SK-N-SH (cell line): ENCODE measurements at regions not wholly inside any gene's neighbourhood (a gene's known extent, or its start where the extent isn't known, plus 50 kb on each side); places are given as distances from the start of the nearest gene placed in this dataset.

Source experiments
- CTCF ChIA-PET: fragments of 300-600, 350-600 bp; formaldehyde crosslinking; extraction: SDS; loops from one replicate; lab custom pipeline; 2021; lab: Yijun Ruan, JAX
- POLR2A ChIA-PET: fragments of 350-600 bp; sonication (Branson Sonifier 250); formaldehyde crosslinking; extraction: SDS; loops from one replicate; lab custom pipeline; 2020; ENCODE audit warnings: antibody characterized with exemption, inconsistent platforms; lab: Yijun Ruan, JAX
- DNase-seq: peaks from one replicate; pipeline ENCODE4 v3.0.0; 2012
- H2AFZ ChIP-seq: fragments of 200-600 bp; sonication (generic); 2 replicates; pipeline ENCODE4 v1.8.1; 2016; ENCODE audit warnings: antibody characterized with exemption, mild to moderate bottlenecking, low read depth
- H3F3A ChIP-seq: fragments of 200-600 bp; sonication (generic); replicated peaks from 2 replicates; pipeline ENCODE3; 2016; ENCODE audit warnings: antibody characterized with exemption, mild to moderate bottlenecking; ENCODE audit not compliant: insufficient read depth
- H3K27ac ChIP-seq, 2 experiments: fragments of 200-500 bp in 1 of 2; fragments of 200-600 bp in 1 of 2; sonication (Bioruptor generic) in 1 of 2; sonication (generic), shearing (Covaris generic) in 1 of 2; 2 replicates each; pipeline versions ENCODE4 v1.5.1 to v1.6.1; 2014 to 2016; ENCODE audit warnings: low read depth in 2 of 2, inconsistent platforms in 1 of 2, low read length in 1 of 2, mild to moderate bottlenecking in 1 of 2, mixed read lengths in 1 of 2
- H3K27me3 ChIP-seq: fragments of 200-600 bp; sonication (generic), shearing (Covaris generic); 2 replicates; pipeline ENCODE4 v1.6.1; 2016; ENCODE audit warnings: mixed run types; ENCODE audit not compliant: insufficient read depth
- H3K36me3 ChIP-seq, 2 experiments: fragments of 200-500 bp in 1 of 2; fragments of 200-600 bp in 1 of 2; sonication (Bioruptor generic) in 1 of 2; sonication (generic) in 1 of 2; replicated peaks in 1 of 2; 2 replicates each; pipeline versions ENCODE3 to v1.5.1; 2014 to 2016; ENCODE audit warnings: low read length in 1 of 2, mild to moderate bottlenecking in 1 of 2; ENCODE audit not compliant: insufficient read depth in 2 of 2, control insufficient read depth in 1 of 2
- H3K4me1 ChIP-seq, 2 experiments: fragments of 200-500 bp in 1 of 2; fragments of 200-600 bp in 1 of 2; sonication (Bioruptor generic) in 1 of 2; sonication (generic), shearing (Covaris generic) in 1 of 2; 2 replicates each; pipeline versions ENCODE4 v1.5.1 to v1.6.1; 2014 to 2016; ENCODE audit warnings: low read depth in 1 of 2, low read length in 1 of 2, mixed run types in 1 of 2; ENCODE audit not compliant: insufficient read depth in 2 of 2, control insufficient read depth in 1 of 2
- H3K4me2 ChIP-seq: fragments of 200-600 bp; sonication (generic), shearing (Covaris generic); 2 replicates; pipeline ENCODE4 v1.6.1; 2017; ENCODE audit warnings: mixed run types
- H3K4me3 ChIP-seq, 2 experiments: fragments of 200-500 bp in 1 of 2; fragments of 200-600 bp in 1 of 2; sonication (Bioruptor generic) in 1 of 2; sonication (generic), shearing (Covaris generic) in 1 of 2; 2 replicates each; pipeline versions ENCODE4 v1.5.1 to v1.8.1; 2014 to 2016; ENCODE audit warnings: low read depth in 2 of 2, inconsistent platforms in 1 of 2, low read length in 1 of 2, mild to moderate bottlenecking in 1 of 2, mixed read lengths in 1 of 2, moderate library complexity in 1 of 2
- H3K79me2 ChIP-seq: fragments of 200-600 bp; sonication (generic); 2 replicates; pipeline ENCODE4 v1.8.1; 2017; ENCODE audit warnings: mild to moderate bottlenecking; ENCODE audit not compliant: insufficient read depth
- H3K9ac ChIP-seq: fragments of 200-600 bp; sonication (generic); 2 replicates; pipeline ENCODE4 v1.6.1; 2017; ENCODE audit warnings: mixed run types
- H3K9me2 ChIP-seq: fragments of 200-600 bp; sonication (generic); 2 replicates; pipeline ENCODE4 v1.6.1; 2017; ENCODE audit warnings: mixed run types
- H3K9me3 ChIP-seq: fragments of 200-600 bp; sonication (generic); 2 replicates; pipeline ENCODE4 v1.6.1; 2017; ENCODE audit warnings: mixed run types, mild to moderate bottlenecking, moderate library complexity
- H4K20me1 ChIP-seq: fragments of 200-600 bp; sonication (generic); 2 replicates; pipeline ENCODE4 v1.6.1; 2017; ENCODE audit warnings: mild to moderate bottlenecking, mixed run types; ENCODE audit not compliant: insufficient read depth
- CTCF ChIP-seq: fragments of 200-600 bp; sonication (generic); IDR thresholded peaks from 2 replicates; pipeline ENCODE4 v1.6.1; 2017; ENCODE audit warnings: antibody characterized with exemption, mild to moderate bottlenecking, moderate library complexity
- EZH2phosphoT487 ChIP-seq: fragments of 200-600 bp; sonication (generic); IDR thresholded peaks from 2 replicates; pipeline ENCODE4 v1.6.1; 2017; ENCODE audit warnings: low read depth, mixed run types, mild to moderate bottlenecking, antibody characterized with exemption, moderate library complexity, borderline replicate concordance
- FOSL2 ChIP-seq: IDR thresholded peaks from 2 replicates; pipeline ENCODE4 v1.4.0; 2012; ENCODE audit warnings: low read depth, mild to moderate bottlenecking, moderate library complexity, borderline replicate concordance
- FOXJ3 ChIP-seq: sonication (generic); formaldehyde crosslinking; IDR thresholded peaks from 2 replicates; pipeline ENCODE4 v1.5.1; 2020; ENCODE audit warnings: mild to moderate bottlenecking, missing genetic modification reagents
- GABPA ChIP-seq: IDR thresholded peaks from 2 replicates; pipeline ENCODE4 v1.4.0; 2012; ENCODE audit warnings: low read depth, mild to moderate bottlenecking
- JUND ChIP-seq: IDR thresholded peaks from 2 replicates; pipeline ENCODE4 v1.4.0; 2012
- RAD21 ChIP-seq: IDR thresholded peaks from 2 replicates; pipeline ENCODE4 v1.6.1; 2012; ENCODE audit warnings: mild to moderate bottlenecking, low read length
- RCOR1 ChIP-seq: fragments of 150-350 bp; IDR thresholded peaks from 2 replicates; pipeline ENCODE4 v1.6.1; 2017; ENCODE audit warnings: antibody characterized with exemption, low read length
- RXRA ChIP-seq: IDR thresholded peaks from 2 replicates; pipeline ENCODE4 v1.4.0; 2012; ENCODE audit warnings: low read depth, mild to moderate bottlenecking, borderline replicate concordance
- TAF1 ChIP-seq: IDR thresholded peaks from 2 replicates; pipeline ENCODE4 v1.6.1; 2012; ENCODE audit warnings: low read depth, mild to moderate bottlenecking, low read length, moderate library complexity, borderline replicate concordance
- USF1 ChIP-seq: IDR thresholded peaks from 2 replicates; pipeline ENCODE4 v1.4.0; 2012; ENCODE audit warnings: low read depth, borderline replicate concordance
- USF2 ChIP-seq: fragments of 150-350 bp; IDR thresholded peaks from 2 replicates; pipeline ENCODE4 v1.6.1; 2017; ENCODE audit warnings: antibody characterized with exemption, low read length, low read depth, borderline replicate concordance
- WGBS: methylation state at CpG from one replicate; pipeline ENCODE4 v1.1.6; 2017; ENCODE audit warnings: low lambda C conversion rate; 5-methylcytosine and 5-hydroxymethylcytosine counted together
- small RNA-seq, 7 experiments: library from RNA; depleted of rRNA; stranded (forward); fragments of <200 nt; gene quantifications; one replicate each; pipeline ENCODE3, GENCODE V24; 2012

GRCh38 chr13:103130146-103130545, 63.9 kb upstream of the SLC10A2 start:
- POLR2A ChIA-PET, result no interaction called here

More at GRCh38 chr13:103130146-103130545, 63.9 kb upstream of the SLC10A2 start:
- H3F3A ChIP-seq, result no peaks in the 10 kb centered on the region
- no peak overlapping the region for H3K4me3 ChIP-seq
- H3K9me3 ChIP-seq, result no peaks in the 10 kb centered on the region
- H3K27ac ChIP-seq, result no peak overlapping the region
- 54% methylated on average over 5 of the region's 5 CpGs for WGBS
- CTCF ChIA-PET, result interaction anchor here (1.0 kb wide), 1 partner anchor 10 kb away, joined by 4 read pairs; no protein-coding TSS in a partner anchor
- no peak overlapping the region for H3K9ac ChIP-seq
- no peak for DNase-seq
- no peaks in the 10 kb centered on the region for H3K79me2 ChIP-seq
- no peaks in the 10 kb centered on the region for H3K36me3 ChIP-seq
- H3K4me2 ChIP-seq, result no peak overlapping the region
- no peaks in the 10 kb centered on the region for H3K27me3 ChIP-seq
- no peak overlapping the region for H2AFZ ChIP-seq
- TF ChIP-seq FOXJ3 (no peak), RCOR1 (no peak), EZH2phosphoT487 (no peak), TAF1 (no peak), FOSL2 (no peak), GABPA (no peak), RAD21 (no peak), RXRA (no peak), CTCF (no peak), USF1 (no peak), JUND (no peak), USF2 (no peak)
- no peaks in the 10 kb centered on the region for H4K20me1 ChIP-seq
- H3K9me2 ChIP-seq, result no peaks in the 10 kb centered on the region
- H3K4me1 ChIP-seq, result peaks cover 0 to 2% of the 10 kb centered on the region in 2 experiments; a peak in 1 of 4 replicates

Small RNAs in the stretch of these regions (small RNA-seq; reads per million reads assigned to genes)
- gene RF00402 (0 reads per million in 7 experiments), gene RF02090 (0 reads per million in 7 experiments), gene RF02091 (0 reads per million in 7 experiments), gene RNA5SP38 (0 reads per million in 7 experiments)
